ENCODE measurements at regions not wholly inside any gene's neighbourhood (a gene's known extent, or its start where the extent isn't known, plus 50 kb on each side); places are given as distances from the start of the nearest gene placed in this dataset.

DNA sequence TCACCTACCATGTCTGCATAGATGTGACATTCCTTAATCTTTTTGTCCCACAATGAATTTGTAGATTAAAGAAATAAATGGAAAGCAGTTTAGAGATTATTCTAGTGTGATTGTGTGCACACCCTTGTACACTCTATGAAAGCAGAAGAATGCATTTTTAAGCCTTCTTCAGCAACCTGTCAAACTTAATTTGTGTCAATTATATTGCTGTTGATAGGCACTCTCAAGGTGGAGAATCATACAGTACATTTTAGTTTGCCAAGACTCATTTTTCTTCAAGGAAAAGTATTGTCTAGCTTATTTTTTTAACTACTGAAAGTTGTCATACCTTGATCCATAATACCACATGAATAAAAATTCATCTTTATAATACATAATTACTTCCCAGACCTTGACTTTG is 1898.9 kb downstream of the OLFM4 start:
- no peak overlapping the region for H3K4me3 ChIP-seq
- no peaks in the 10 kb centered on the region for H3K9me3 ChIP-seq
- no peaks in the 10 kb centered on the region for H3K27me3 ChIP-seq
- no peak overlapping the region for H3K27ac ChIP-seq
- no peak for TF ChIP-seq EP300 (IDR thresholded peaks at IDR 0.05)
- TF ChIP-seq POLR2A (IDR thresholded peaks at IDR 0.05): no peak
- TF ChIP-seq, protein P1, sequence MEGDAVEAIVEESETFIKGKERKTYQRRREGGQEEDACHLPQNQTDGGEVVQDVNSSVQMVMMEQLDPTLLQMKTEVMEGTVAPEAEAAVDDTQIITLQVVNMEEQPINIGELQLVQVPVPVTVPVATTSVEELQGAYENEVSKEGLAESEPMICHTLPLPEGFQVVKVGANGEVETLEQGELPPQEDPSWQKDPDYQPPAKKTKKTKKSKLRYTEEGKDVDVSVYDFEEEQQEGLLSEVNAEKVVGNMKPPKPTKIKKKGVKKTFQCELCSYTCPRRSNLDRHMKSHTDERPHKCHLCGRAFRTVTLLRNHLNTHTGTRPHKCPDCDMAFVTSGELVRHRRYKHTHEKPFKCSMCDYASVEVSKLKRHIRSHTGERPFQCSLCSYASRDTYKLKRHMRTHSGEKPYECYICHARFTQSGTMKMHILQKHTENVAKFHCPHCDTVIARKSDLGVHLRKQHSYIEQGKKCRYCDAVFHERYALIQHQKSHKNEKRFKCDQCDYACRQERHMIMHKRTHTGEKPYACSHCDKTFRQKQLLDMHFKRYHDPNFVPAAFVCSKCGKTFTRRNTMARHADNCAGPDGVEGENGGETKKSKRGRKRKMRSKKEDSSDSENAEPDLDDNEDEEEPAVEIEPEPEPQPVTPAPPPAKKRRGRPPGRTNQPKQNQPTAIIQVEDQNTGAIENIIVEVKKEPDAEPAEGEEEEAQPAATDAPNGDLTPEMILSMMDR (IDR thresholded peaks at IDR 0.05): no peak
- TF ChIP-seq POLR2AphosphoS5 (IDR thresholded peaks at IDR 0.05): no peak
- no peak for DNase-seq (ENCODE audit: low spot score in 2 of 2)
- H3K36me3 ChIP-seq: no peaks in the 10 kb centered on the region
- no peaks in the 10 kb centered on the region for H3K4me1 ChIP-seq

DNA sequence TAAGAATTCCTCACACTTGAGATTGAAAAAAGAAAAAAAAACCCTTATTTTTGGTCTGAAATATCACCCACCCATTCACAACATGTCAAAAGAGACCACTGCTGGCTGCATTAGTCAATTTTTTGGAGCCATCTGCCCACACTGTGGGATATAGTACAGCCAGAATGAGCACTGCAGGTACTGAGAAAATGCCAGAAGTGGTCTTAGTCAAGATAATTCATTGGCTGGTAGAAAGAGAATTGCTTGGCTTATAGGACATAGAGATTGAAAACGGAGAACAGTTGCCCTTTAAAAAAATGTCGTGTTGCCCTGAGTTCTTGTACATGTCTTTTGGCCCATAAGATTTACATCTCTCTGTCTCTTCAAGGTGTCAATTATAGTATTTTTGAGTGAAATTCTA is 1899.5 kb downstream of the OLFM4 start:
- TF ChIP-seq POLR2AphosphoS5 (IDR thresholded peaks at IDR 0.05) (no peak), POLR2A (IDR thresholded peaks at IDR 0.05) (no peak), EP300 (IDR thresholded peaks at IDR 0.05) (no peak)
- TF ChIP-seq, protein P1 (IDR thresholded peaks at IDR 0.05): no peak
- no peak overlapping the region for H3K27ac ChIP-seq
- no peaks in the 10 kb centered on the region for H3K9me3 ChIP-seq
- 68% methylated on average over 2 of the region's 2 CpGs for WGBS
- H3K27me3 ChIP-seq: no peaks in the 10 kb centered on the region
- no peak overlapping the region for H3K4me3 ChIP-seq
- DNase-seq (ENCODE audit: low spot score in 2 of 2): no peak
- no peaks in the 10 kb centered on the region for H3K36me3 ChIP-seq
- no peaks in the 10 kb centered on the region for H3K4me1 ChIP-seq

DNA sequence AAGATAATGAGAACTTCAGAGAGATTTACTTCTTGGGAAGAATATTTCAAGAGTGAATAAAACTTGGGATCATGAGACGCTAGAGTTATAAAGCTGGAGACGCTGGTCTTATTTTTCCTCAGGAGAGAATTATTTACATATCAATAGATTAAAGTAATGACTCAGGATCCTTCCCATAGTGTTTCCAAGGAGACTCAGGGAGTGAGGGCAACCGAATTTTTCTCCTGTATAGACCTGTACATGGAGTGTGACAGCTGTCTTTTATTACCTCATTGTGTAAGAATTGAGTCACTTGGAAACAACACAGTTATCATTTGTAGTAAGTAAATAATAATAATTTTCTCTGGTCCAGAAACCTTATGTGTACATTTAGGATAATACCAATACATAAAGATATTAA is 1905.5 kb downstream of the OLFM4 start:
- H3K27ac ChIP-seq: no peak overlapping the region
- no peaks in the 10 kb centered on the region for H3K9me3 ChIP-seq
- TF ChIP-seq POLR2AphosphoS5 (IDR thresholded peaks at IDR 0.05) (no peak), EP300 (IDR thresholded peaks at IDR 0.05) (no peak), POLR2A (IDR thresholded peaks at IDR 0.05) (no peak)
- TF ChIP-seq, protein P1 (IDR thresholded peaks at IDR 0.05): no peak
- H3K36me3 ChIP-seq: no peaks in the 10 kb centered on the region
- H3K27me3 ChIP-seq: no peaks in the 10 kb centered on the region
- no peak for DNase-seq (ENCODE audit: low spot score in 2 of 2)
- 20% methylated on average over 3 of the region's 3 CpGs for WGBS
- no peaks in the 10 kb centered on the region for H3K4me1 ChIP-seq
- H3K4me3 ChIP-seq: no peak overlapping the region

DNA sequence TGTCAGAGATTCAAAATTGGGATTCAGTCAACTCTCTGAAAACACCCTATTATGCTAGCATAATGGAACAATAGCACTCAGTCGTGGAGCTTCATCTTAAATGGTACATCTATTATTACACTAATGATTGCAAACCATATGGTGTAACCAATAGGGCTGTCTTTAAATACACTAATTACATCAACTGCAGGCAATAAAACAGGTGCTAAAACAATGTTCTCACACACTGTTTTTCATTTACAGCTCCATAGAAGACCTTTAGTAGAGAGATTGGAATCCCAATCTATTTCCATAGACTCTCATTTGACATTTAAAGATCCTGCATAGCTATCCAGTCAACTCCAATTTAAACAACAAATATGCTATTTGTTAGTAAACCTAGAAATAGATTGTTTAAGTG is 1917.4 kb downstream of the OLFM4 start:
- Histone ChIP-seq H3K4me3 (no peak overlapping the region), H3K4me1 (no peaks in the 10 kb centered on the region), H3K27me3 (no peaks in the 10 kb centered on the region), H3K36me3 (no peaks in the 10 kb centered on the region), H3K9me3 (no peaks in the 10 kb centered on the region), H3K27ac (no peak overlapping the region)
- no peak for TF ChIP-seq EP300 (IDR thresholded peaks at IDR 0.05)
- TF ChIP-seq, protein P1 (IDR thresholded peaks at IDR 0.05): no peak
- TF ChIP-seq POLR2AphosphoS5 (IDR thresholded peaks at IDR 0.05): no peak
- TF ChIP-seq POLR2A (IDR thresholded peaks at IDR 0.05): no peak
- 45% methylated on average over 1 of the region's 1 CpG for WGBS
- no peak for DNase-seq (ENCODE audit: low spot score in 2 of 2)

DNA sequence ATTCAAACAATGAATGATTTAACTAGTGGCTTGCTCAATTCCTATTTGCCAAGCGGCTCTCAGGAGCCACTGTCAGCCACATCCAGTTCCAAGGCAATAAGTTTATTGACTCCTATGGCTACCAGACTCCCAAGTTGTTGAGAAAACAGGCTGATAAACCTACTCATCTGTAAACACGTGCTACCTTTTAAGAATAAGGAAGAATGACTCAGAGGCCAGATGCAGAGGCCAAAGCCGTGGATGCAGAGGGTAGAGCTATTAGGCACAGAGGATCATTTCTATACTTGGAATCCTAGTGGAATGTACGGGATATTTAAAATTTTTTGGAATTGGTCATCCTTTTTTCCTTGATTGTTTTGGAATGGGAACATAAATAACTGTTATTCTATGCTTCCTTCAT is 1921.1 kb downstream of the OLFM4 start:
- TF ChIP-seq, protein P1 (IDR thresholded peaks at IDR 0.05): no peak
- TF ChIP-seq POLR2AphosphoS5 (IDR thresholded peaks at IDR 0.05) (no peak), POLR2A (IDR thresholded peaks at IDR 0.05) (no peak), EP300 (IDR thresholded peaks at IDR 0.05) (no peak)
- 46% methylated on average over 4 of the region's 4 CpGs for WGBS
- Histone ChIP-seq H3K27ac (no peak overlapping the region), H3K4me1 (no peaks in the 10 kb centered on the region), H3K36me3 (no peaks in the 10 kb centered on the region), H3K4me3 (no peak overlapping the region), H3K9me3 (no peaks in the 10 kb centered on the region), H3K27me3 (no peaks in the 10 kb centered on the region)
- DNase-seq (ENCODE audit: low spot score in 2 of 2): no peak

Data from suprapubic skin (tissue), 4 donors.